IMR-90 (cell line): ENCODE measurements at regions not wholly inside any gene's neighbourhood (a gene's known extent, or its start where the extent isn't known, plus 50 kb on each side); places are given as distances from the start of the nearest gene placed in this dataset.

Experiments used
- ATAC-seq: fragments of 200-7000 bp; cut with Tn5 transposase; 2 replicates; pipeline ENCODE4 v1.9.1; 2020; ENCODE audit warnings: low read depth, mild to moderate bottlenecking, moderate library complexity
- BruUV-seq: library from RNA; stranded (reverse); fragments of 400-500 nt; replicated peaks from 2 replicates; lab custom pipeline; 2021; lab: Mats Ljungman, UMichigan
- CTCF ChIA-PET: fragments of 300-600 bp; formaldehyde crosslinking; extraction: SDS; loops from one replicate; lab custom pipeline; 2021; ENCODE audit warnings: antibody characterized with exemption; lab: Yijun Ruan, JAX
- POLR2A ChIA-PET: fragments of 300-600 bp; sonication (Branson Sonifier 250); formaldehyde crosslinking; loops from one replicate; lab custom pipeline; 2022; ENCODE audit warnings: antibody characterized with exemption; ENCODE audit not compliant: unreplicated experiment; lab: Charles Lee
- DNase-seq: peaks from one replicate; pipeline ENCODE4 v3.0.0; 2013
- H2AFZ ChIP-seq: replicated peaks from 2 replicates; pipeline ENCODE3; 2013; ENCODE audit warnings: low read length, mild to moderate bottlenecking; ENCODE audit not compliant: poor library complexity
- H2AK5ac ChIP-seq: 2 replicates; pipeline ENCODE4 v1.6.1; 2013; ENCODE audit warnings: low read depth, low read length, inconsistent platforms
- H2AK9ac ChIP-seq: replicated peaks from 2 replicates; pipeline ENCODE3; 2013; ENCODE audit warnings: mild to moderate bottlenecking, low read depth, low read length, moderate library complexity; ENCODE audit not compliant: poor library complexity
- H2BK120ac ChIP-seq: 2 replicates; pipeline ENCODE4 v1.6.1; 2013; ENCODE audit warnings: low read depth, low read length, inconsistent platforms
- H2BK15ac ChIP-seq: 3 replicates; pipeline ENCODE4 v1.6.1; 2013; ENCODE audit warnings: low read depth, low read length, inconsistent platforms
- H2BK20ac ChIP-seq: 2 replicates; pipeline ENCODE4 v1.6.1; 2013; ENCODE audit warnings: low read depth, mild to moderate bottlenecking, inconsistent platforms, low read length, moderate library complexity
- H2BK5ac ChIP-seq: 2 replicates; pipeline ENCODE4 v1.6.1; 2013; ENCODE audit warnings: mild to moderate bottlenecking, low read depth, low read length, inconsistent platforms; ENCODE audit not compliant: poor library complexity, severe bottlenecking
- H3K14ac ChIP-seq: replicated peaks from 2 replicates; pipeline ENCODE4 v1.6.1; 2013; ENCODE audit warnings: low read depth, low read length, inconsistent platforms
- H3K18ac ChIP-seq: 2 replicates; pipeline ENCODE4 v1.6.1; 2013; ENCODE audit warnings: low read depth, low read length, control low read depth
- H3K23ac ChIP-seq: 2 replicates; pipeline ENCODE4 v1.6.1; 2013; ENCODE audit warnings: low read depth, low read length, inconsistent platforms
- H3K27ac ChIP-seq: 2 replicates; pipeline ENCODE4 v1.5.1; 2013; ENCODE audit warnings: mild to moderate bottlenecking, control low read depth, low read length; ENCODE audit not compliant: insufficient read depth
- H3K27me3 ChIP-seq: 2 replicates; pipeline ENCODE4 v1.6.1; 2013; ENCODE audit warnings: low read length; ENCODE audit not compliant: control insufficient read depth, insufficient read depth
- H3K36me3 ChIP-seq: 2 replicates; pipeline ENCODE4 v1.6.1; 2013; ENCODE audit warnings: low read length, mixed read lengths; ENCODE audit not compliant: control insufficient read depth, insufficient read depth
- H3K4ac ChIP-seq: 2 replicates; pipeline ENCODE4 v1.6.1; 2013; ENCODE audit warnings: low read depth, low read length, inconsistent platforms
- H3K4me1 ChIP-seq: 2 replicates; pipeline ENCODE4 v1.6.1; 2013; ENCODE audit warnings: low read length, mixed read lengths; ENCODE audit not compliant: control insufficient read depth, insufficient read depth
- H3K4me2 ChIP-seq: 2 replicates; pipeline ENCODE4 v1.6.1; 2013; ENCODE audit warnings: low read depth, mild to moderate bottlenecking, control low read depth, low read length, moderate library complexity
- H3K4me3 ChIP-seq: 2 replicates; pipeline ENCODE4 v1.5.1; 2013; ENCODE audit warnings: low read depth, mild to moderate bottlenecking, control low read depth, low read length, moderate library complexity; ENCODE audit not compliant: insufficient read depth
- H3K56ac ChIP-seq: 2 replicates; pipeline ENCODE4 v1.6.1; 2013; ENCODE audit warnings: low read length, inconsistent platforms; ENCODE audit not compliant: insufficient read depth; ENCODE audit errors: extremely low read depth
- H3K79me1 ChIP-seq, 2 experiments: 2 replicates each; pipeline ENCODE4 v1.6.1; 2013; ENCODE audit warnings: low read length in 2 of 2, inconsistent platforms in 1 of 2, low read depth in 1 of 2
- H3K9ac ChIP-seq: 2 replicates; pipeline ENCODE4 v1.6.1; 2013; ENCODE audit warnings: low read depth, low read length, control low read depth
- H3K9me1 ChIP-seq: 2 replicates; pipeline ENCODE4 v1.6.1; 2013; ENCODE audit warnings: low read length, inconsistent platforms; ENCODE audit not compliant: insufficient read depth
- H3K9me3 ChIP-seq: 2 replicates; pipeline ENCODE4 v1.6.1; 2013; ENCODE audit warnings: low read length; ENCODE audit not compliant: control insufficient read depth, insufficient read depth
- H4K20me1 ChIP-seq: 2 replicates; pipeline ENCODE4 v1.6.1; 2013; ENCODE audit warnings: low read length, inconsistent platforms; ENCODE audit not compliant: insufficient read depth
- H4K5ac ChIP-seq: 2 replicates; pipeline ENCODE4 v1.6.1; 2013; ENCODE audit warnings: mild to moderate bottlenecking, low read depth, low read length, control low read depth
- H4K8ac ChIP-seq, 2 experiments: 2 replicates each; pipeline ENCODE4 v1.6.1; 2013; ENCODE audit warnings: low read depth in 2 of 2, low read length in 2 of 2, control low read depth in 1 of 2, inconsistent platforms in 1 of 2
- H4K91ac ChIP-seq: 2 replicates; pipeline ENCODE4 v1.6.1; 2013; ENCODE audit warnings: low read depth, low read length, inconsistent platforms; ENCODE audit not compliant: insufficient read depth
- BHLHE40 ChIP-seq: fragments of 150-350 bp; IDR thresholded peaks from 2 replicates; pipeline ENCODE4 v1.6.1; 2016; ENCODE audit warnings: mild to moderate bottlenecking, low read depth, low read length
- CTCF ChIP-seq: conservative IDR thresholded peaks from 2 replicates; pipeline ENCODE4 v1.5.1; 2012; ENCODE audit warnings: mild to moderate bottlenecking, low read depth, low read length, improper control_type of control experiment
- MXI1 ChIP-seq: IDR thresholded peaks from 2 replicates; pipeline ENCODE4 v1.6.1; 2012; ENCODE audit warnings: low read depth, mild to moderate bottlenecking, low read length, moderate library complexity, borderline replicate concordance
- NFE2L2 ChIP-seq: fragments of 150-350 bp; IDR thresholded peaks from 2 replicates; pipeline ENCODE4 v1.6.1; 2016; ENCODE audit warnings: low read depth, mild to moderate bottlenecking, low read length
- USF2 ChIP-seq: fragments of 150-350 bp; IDR thresholded peaks from 2 replicates; pipeline ENCODE4 v1.6.1; 2017; ENCODE audit warnings: mild to moderate bottlenecking, antibody characterized with exemption, low read length, low read depth
- WGBS, 2 experiments: methylation state at CpG; one replicate each; pipeline versions ENCODE4 v1.1.5 to v1.1.7; 2013; ENCODE audit warnings: missing lambda C conversion rate in 2 of 2; ENCODE audit not compliant: insufficient read length in 1 of 2; ENCODE audit errors: extremely low coverage in 2 of 2; 5-methylcytosine and 5-hydroxymethylcytosine counted together
- dilution Hi-C: fragments of 300-500 bp; cut with HindIII; formaldehyde crosslinking; loops from one replicate; pipeline ENCODE4 v1.14.3; 2018; ENCODE audit warnings: low sequenced_read_pairs; ENCODE audit not compliant: unreplicated experiment
- in situ Hi-C: fragments of 300-500 bp; cut with MboI; formaldehyde crosslinking; loops from 3 replicates; pipeline ENCODE4 v1.14.3; 2019; ENCODE audit warnings: low sequenced_read_pairs, inconsistent platforms, mixed read lengths
- intact Hi-C: fragments of 100-400 bp; cut with micrococcal nuclease; formaldehyde crosslinking; loops from 2 replicates; pipeline ENCODE4 v1.10.0; 2022
- TF ChIP-seq, protein P1 (sequence below): fragments of 150-350 bp; IDR thresholded peaks from 2 replicates; pipeline ENCODE4 v1.6.1; 2016; ENCODE audit warnings: low read depth, mild to moderate bottlenecking, low read length, moderate library complexity, borderline replicate concordance

DNA sequence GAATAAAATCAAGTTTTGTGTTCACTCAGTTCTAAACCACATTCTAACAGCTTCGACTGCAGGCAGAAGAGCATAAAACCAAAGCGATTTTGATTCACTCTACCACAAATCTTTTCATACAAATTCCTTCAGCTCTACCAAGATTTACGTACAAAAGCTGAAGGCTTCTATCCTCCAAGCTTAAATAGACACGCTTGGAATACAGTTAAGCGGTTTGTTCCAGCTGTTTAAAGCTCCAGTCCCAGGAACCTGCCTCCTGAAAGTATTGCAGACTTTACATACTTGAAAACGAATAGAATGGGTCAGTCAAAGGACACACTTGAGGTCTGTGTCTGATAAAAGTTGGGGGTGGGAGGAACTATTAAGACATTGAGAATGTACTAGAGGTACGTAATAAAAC is 102.9 kb downstream of the MPP7 start:
- BruUV-seq: no TSS peak
- intact Hi-C loops (loop anchor here (2.0 kb wide), 1 partner anchor 19 kb away; no protein-coding TSS in a partner anchor), in situ Hi-C loops (loop anchor here (25.0 kb wide), 1 partner anchor 463 kb away; the partner anchor contains the start of gene MKX), dilution Hi-C loops (no loop called here)
- Histone ChIP-seq H4K91ac (no peak overlapping the region), H4K8ac (no peak overlapping the region), H4K5ac (no peak overlapping the region; the same call in 1 of the 2 replicates), H2AK9ac (no peak overlapping the region), H2BK5ac (no peak overlapping the region), H3K79me1 (no peaks in the 10 kb centered on the region), H3K27me3 (no peaks in the 10 kb centered on the region), H2BK20ac (no peak overlapping the region), H2AFZ (no peak overlapping the region), H3K4ac (no peak overlapping the region), H3K4me1 (peaks cover 8% of the 10 kb centered on the region), H3K9me1 (no peaks in the 10 kb centered on the region), H3K18ac (no peak overlapping the region), H3K9ac (no peak overlapping the region), H3K36me3 (no peaks in the 10 kb centered on the region), H3K56ac (no peak overlapping the region), H3K4me2 (no peak overlapping the region), H3K23ac (no peak overlapping the region), H3K14ac (no peak overlapping the region), H3K4me3 (no peak overlapping the region), H4K20me1 (no peaks in the 10 kb centered on the region), H3K9me3 (no peaks in the 10 kb centered on the region), H3K27ac (no peak overlapping the region), H2BK15ac (no peak overlapping the region), H2AK5ac (no peak overlapping the region), H2BK120ac (no peak overlapping the region)
- TF ChIP-seq, protein P1, sequence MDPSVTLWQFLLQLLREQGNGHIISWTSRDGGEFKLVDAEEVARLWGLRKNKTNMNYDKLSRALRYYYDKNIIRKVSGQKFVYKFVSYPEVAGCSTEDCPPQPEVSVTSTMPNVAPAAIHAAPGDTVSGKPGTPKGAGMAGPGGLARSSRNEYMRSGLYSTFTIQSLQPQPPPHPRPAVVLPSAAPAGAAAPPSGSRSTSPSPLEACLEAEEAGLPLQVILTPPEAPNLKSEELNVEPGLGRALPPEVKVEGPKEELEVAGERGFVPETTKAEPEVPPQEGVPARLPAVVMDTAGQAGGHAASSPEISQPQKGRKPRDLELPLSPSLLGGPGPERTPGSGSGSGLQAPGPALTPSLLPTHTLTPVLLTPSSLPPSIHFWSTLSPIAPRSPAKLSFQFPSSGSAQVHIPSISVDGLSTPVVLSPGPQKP: no peak
- no peak for TF ChIP-seq NFE2L2
- no peak for TF ChIP-seq MXI1
- no peak for TF ChIP-seq USF2
- TF ChIP-seq BHLHE40: no peak
- no peak for TF ChIP-seq CTCF
- no CpG with 5 or more reads among the region's 7 CpGs for WGBS, 2 experiments
- DNase-seq: no peak
- ATAC-seq: no peak
- ChIA-PET CTCF (interaction anchor here (2.7 kb wide), 1 partner anchor 41 kb away, joined by 6 read pairs; no protein-coding TSS in a partner anchor), POLR2A (no interaction called here)
